SK-N-SH (cell line): ENCODE measurements at regions not wholly inside any gene's neighbourhood (a gene's known extent, or its start where the extent isn't known, plus 50 kb on each side); places are given as distances from the start of the nearest gene placed in this dataset.

ENCODE experiments used
- CTCF ChIA-PET: fragments of 300-600, 350-600 bp; formaldehyde crosslinking; extraction: SDS; loops from one replicate; lab custom pipeline; 2021; lab: Yijun Ruan, JAX
- POLR2A ChIA-PET: fragments of 350-600 bp; sonication (Branson Sonifier 250); formaldehyde crosslinking; extraction: SDS; loops from one replicate; lab custom pipeline; 2020; ENCODE audit warnings: antibody characterized with exemption, inconsistent platforms; lab: Yijun Ruan, JAX
- DNase-seq: peaks from one replicate; pipeline ENCODE4 v3.0.0; 2012
- H2AFZ ChIP-seq: fragments of 200-600 bp; sonication (generic); 2 replicates; pipeline ENCODE4 v1.8.1; 2016; ENCODE audit warnings: antibody characterized with exemption, mild to moderate bottlenecking, low read depth
- H3F3A ChIP-seq: fragments of 200-600 bp; sonication (generic); replicated peaks from 2 replicates; pipeline ENCODE3; 2016; ENCODE audit warnings: antibody characterized with exemption, mild to moderate bottlenecking; ENCODE audit not compliant: insufficient read depth
- H3K27ac ChIP-seq, 2 experiments: fragments of 200-500 bp in 1 of 2; fragments of 200-600 bp in 1 of 2; sonication (Bioruptor generic) in 1 of 2; sonication (generic), shearing (Covaris generic) in 1 of 2; 2 replicates each; pipeline versions ENCODE4 v1.5.1 to v1.6.1; 2014 to 2016; ENCODE audit warnings: low read depth in 2 of 2, inconsistent platforms in 1 of 2, low read length in 1 of 2, mild to moderate bottlenecking in 1 of 2, mixed read lengths in 1 of 2
- H3K27me3 ChIP-seq: fragments of 200-600 bp; sonication (generic), shearing (Covaris generic); 2 replicates; pipeline ENCODE4 v1.6.1; 2016; ENCODE audit warnings: mixed run types; ENCODE audit not compliant: insufficient read depth
- H3K36me3 ChIP-seq, 2 experiments: fragments of 200-500 bp in 1 of 2; fragments of 200-600 bp in 1 of 2; sonication (Bioruptor generic) in 1 of 2; sonication (generic) in 1 of 2; replicated peaks in 1 of 2; 2 replicates each; pipeline versions ENCODE3 to v1.5.1; 2014 to 2016; ENCODE audit warnings: low read length in 1 of 2, mild to moderate bottlenecking in 1 of 2; ENCODE audit not compliant: insufficient read depth in 2 of 2, control insufficient read depth in 1 of 2
- H3K4me1 ChIP-seq, 2 experiments: fragments of 200-500 bp in 1 of 2; fragments of 200-600 bp in 1 of 2; sonication (Bioruptor generic) in 1 of 2; sonication (generic), shearing (Covaris generic) in 1 of 2; 2 replicates each; pipeline versions ENCODE4 v1.5.1 to v1.6.1; 2014 to 2016; ENCODE audit warnings: low read depth in 1 of 2, low read length in 1 of 2, mixed run types in 1 of 2; ENCODE audit not compliant: insufficient read depth in 2 of 2, control insufficient read depth in 1 of 2
- H3K4me2 ChIP-seq: fragments of 200-600 bp; sonication (generic), shearing (Covaris generic); 2 replicates; pipeline ENCODE4 v1.6.1; 2017; ENCODE audit warnings: mixed run types
- H3K4me3 ChIP-seq, 2 experiments: fragments of 200-500 bp in 1 of 2; fragments of 200-600 bp in 1 of 2; sonication (Bioruptor generic) in 1 of 2; sonication (generic), shearing (Covaris generic) in 1 of 2; 2 replicates each; pipeline versions ENCODE4 v1.5.1 to v1.8.1; 2014 to 2016; ENCODE audit warnings: low read depth in 2 of 2, inconsistent platforms in 1 of 2, low read length in 1 of 2, mild to moderate bottlenecking in 1 of 2, mixed read lengths in 1 of 2, moderate library complexity in 1 of 2
- H3K79me2 ChIP-seq: fragments of 200-600 bp; sonication (generic); 2 replicates; pipeline ENCODE4 v1.8.1; 2017; ENCODE audit warnings: mild to moderate bottlenecking; ENCODE audit not compliant: insufficient read depth
- H3K9ac ChIP-seq: fragments of 200-600 bp; sonication (generic); 2 replicates; pipeline ENCODE4 v1.6.1; 2017; ENCODE audit warnings: mixed run types
- H3K9me2 ChIP-seq: fragments of 200-600 bp; sonication (generic); 2 replicates; pipeline ENCODE4 v1.6.1; 2017; ENCODE audit warnings: mixed run types
- H3K9me3 ChIP-seq: fragments of 200-600 bp; sonication (generic); 2 replicates; pipeline ENCODE4 v1.6.1; 2017; ENCODE audit warnings: mixed run types, mild to moderate bottlenecking, moderate library complexity
- H4K20me1 ChIP-seq: fragments of 200-600 bp; sonication (generic); 2 replicates; pipeline ENCODE4 v1.6.1; 2017; ENCODE audit warnings: mild to moderate bottlenecking, mixed run types; ENCODE audit not compliant: insufficient read depth
- CHD2 ChIP-seq: fragments of 150-350 bp; IDR thresholded peaks from 2 replicates; pipeline ENCODE4 v1.6.1; 2018; ENCODE audit warnings: low read length; ENCODE audit not compliant: partially characterized antibody
- FOXM1 ChIP-seq: IDR thresholded peaks from 2 replicates; pipeline ENCODE4 v1.4.0; 2012; ENCODE audit warnings: low read depth, mild to moderate bottlenecking
- GABPA ChIP-seq: IDR thresholded peaks from 2 replicates; pipeline ENCODE4 v1.4.0; 2012; ENCODE audit warnings: low read depth, mild to moderate bottlenecking
- GATA2 ChIP-seq: sonication (generic); formaldehyde crosslinking; IDR thresholded peaks from 2 replicates; pipeline ENCODE4 v1.5.0; 2020; ENCODE audit warnings: mild to moderate bottlenecking, missing genetic modification reagents
- JUND ChIP-seq: IDR thresholded peaks from 2 replicates; pipeline ENCODE4 v1.4.0; 2012
- MEF2A ChIP-seq: IDR thresholded peaks from 2 replicates; pipeline ENCODE4 v1.4.0; 2012; ENCODE audit warnings: low read depth, borderline replicate concordance
- NFIC ChIP-seq: IDR thresholded peaks from 2 replicates; pipeline ENCODE4 v1.4.0; 2012; ENCODE audit warnings: borderline replicate concordance
- NRF1 ChIP-seq: IDR thresholded peaks from 2 replicates; pipeline ENCODE4 v1.6.1; 2012; ENCODE audit warnings: low read depth, mild to moderate bottlenecking, low read length
- RAD21 ChIP-seq: IDR thresholded peaks from 2 replicates; pipeline ENCODE4 v1.6.1; 2012; ENCODE audit warnings: mild to moderate bottlenecking, low read length
- REST ChIP-seq: IDR thresholded peaks from 2 replicates; pipeline ENCODE4 v1.6.1; 2012; ENCODE audit warnings: mild to moderate bottlenecking, low read depth, low read length, moderate library complexity
- SIN3A ChIP-seq: IDR thresholded peaks from 2 replicates; pipeline ENCODE4 v1.6.1; 2012; ENCODE audit warnings: low read depth, mild to moderate bottlenecking, low read length, moderate library complexity, borderline replicate concordance
- TCF12 ChIP-seq: IDR thresholded peaks from 2 replicates; pipeline ENCODE4 v1.4.0; 2012
- YY1 ChIP-seq: IDR thresholded peaks from 2 replicates; pipeline ENCODE4 v1.4.0; 2012; ENCODE audit warnings: low read depth, mild to moderate bottlenecking
- TF ChIP-seq, protein P1 (sequence below): fragments of 150-350 bp; IDR thresholded peaks from 2 replicates; pipeline ENCODE4 v1.6.1; 2017; ENCODE audit warnings: antibody characterized with exemption, low read length, low read depth, borderline replicate concordance
- TF ChIP-seq, protein P2 (sequence below): IDR thresholded peaks from 2 replicates; pipeline ENCODE4; 2012

DNA sequence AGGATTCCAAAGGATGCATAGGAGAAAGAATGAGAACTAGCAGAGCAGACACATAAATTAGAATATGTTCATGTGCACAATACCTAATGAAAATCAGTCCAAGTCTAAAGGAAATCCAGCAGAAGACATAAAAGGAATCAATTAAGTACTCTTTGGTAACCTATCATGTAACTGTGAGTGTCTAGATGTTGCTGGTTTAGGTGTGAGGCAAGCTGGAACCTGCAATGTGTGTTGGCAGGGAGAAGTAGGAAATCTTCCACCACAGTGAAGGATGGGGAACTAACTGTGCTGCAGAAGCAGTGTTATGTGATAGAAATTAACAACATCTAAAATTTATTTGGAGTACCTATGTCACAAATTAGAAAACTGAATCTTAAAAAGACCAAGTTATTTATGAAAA lies 330.8 kb upstream of the DKK2 start:
- TF ChIP-seq GABPA, result no peak
- TF ChIP-seq RAD21, result no peak
- TF ChIP-seq GATA2, result no peak
- no peak for TF ChIP-seq FOXM1
- TF ChIP-seq, protein P1, sequence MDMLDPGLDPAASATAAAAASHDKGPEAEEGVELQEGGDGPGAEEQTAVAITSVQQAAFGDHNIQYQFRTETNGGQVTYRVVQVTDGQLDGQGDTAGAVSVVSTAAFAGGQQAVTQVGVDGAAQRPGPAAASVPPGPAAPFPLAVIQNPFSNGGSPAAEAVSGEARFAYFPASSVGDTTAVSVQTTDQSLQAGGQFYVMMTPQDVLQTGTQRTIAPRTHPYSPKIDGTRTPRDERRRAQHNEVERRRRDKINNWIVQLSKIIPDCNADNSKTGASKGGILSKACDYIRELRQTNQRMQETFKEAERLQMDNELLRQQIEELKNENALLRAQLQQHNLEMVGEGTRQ, result no peak
- TF ChIP-seq TCF12, result no peak
- TF ChIP-seq NFIC, result no peak
- TF ChIP-seq CHD2, result no peak
- no peak for TF ChIP-seq NRF1
- TF ChIP-seq REST, result no peak
- TF ChIP-seq SIN3A, result no peak
- TF ChIP-seq YY1, result no peak
- TF ChIP-seq, protein P2, sequence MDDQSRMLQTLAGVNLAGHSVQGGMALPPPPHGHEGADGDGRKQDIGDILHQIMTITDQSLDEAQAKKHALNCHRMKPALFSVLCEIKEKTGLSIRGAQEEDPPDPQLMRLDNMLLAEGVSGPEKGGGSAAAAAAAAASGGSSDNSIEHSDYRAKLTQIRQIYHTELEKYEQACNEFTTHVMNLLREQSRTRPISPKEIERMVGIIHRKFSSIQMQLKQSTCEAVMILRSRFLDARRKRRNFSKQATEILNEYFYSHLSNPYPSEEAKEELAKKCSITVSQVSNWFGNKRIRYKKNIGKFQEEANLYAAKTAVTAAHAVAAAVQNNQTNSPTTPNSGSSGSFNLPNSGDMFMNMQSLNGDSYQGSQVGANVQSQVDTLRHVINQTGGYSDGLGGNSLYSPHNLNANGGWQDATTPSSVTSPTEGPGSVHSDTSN, result no peak
- no peak for TF ChIP-seq JUND
- no peak for TF ChIP-seq MEF2A
- Histone ChIP-seq H3K27ac (no peak overlapping the region), H3F3A (no peaks in the 10 kb centered on the region), H3K9ac (no peak overlapping the region), H2AFZ (no peak overlapping the region), H3K9me2 (no peaks in the 10 kb centered on the region), H3K36me3 (no peaks in the 10 kb centered on the region), H3K79me2 (no peaks in the 10 kb centered on the region), H3K27me3 (no peaks in the 10 kb centered on the region), H3K4me1 (no peaks in the 10 kb centered on the region; a peak in 1 of 4 replicates), H4K20me1 (no peaks in the 10 kb centered on the region), H3K4me2 (no peak overlapping the region), H3K9me3 (no peaks in the 10 kb centered on the region), H3K4me3 (no peak overlapping the region)
- ChIA-PET CTCF (no interaction called here), POLR2A (no interaction called here)
- DNase-seq, result no peak
